GM23338 (cell line): ENCODE measurements at regions not wholly inside any gene's neighbourhood (a gene's known extent, or its start where the extent isn't known, plus 50 kb on each side); places are given as distances from the start of the nearest gene placed in this dataset.

Experiments
- ATAC-seq: fragments of 200-7000 bp; cut with Tn5 transposase; 3 replicates; pipeline ENCODE4 v1.9.1; 2020
- DNase-seq: peaks from one replicate; pipeline ENCODE4 v3.0.0-alpha.2; 2015; ENCODE audit warnings: low spot score
- H2AFZ ChIP-seq: fragments of 200-600 bp; sonication (generic); 2 replicates; pipeline ENCODE4 v1.8.0; 2016; ENCODE audit warnings: antibody characterized with exemption, mild to moderate bottlenecking, moderate library complexity
- H3F3A ChIP-seq: fragments of 200-600 bp; sonication (generic); replicated peaks from 2 replicates; pipeline ENCODE4 v1.8.0; 2017; ENCODE audit warnings: antibody characterized with exemption, mixed run types, low read depth
- H3K27ac ChIP-seq: fragments of 200-600 bp; sonication (generic); 2 replicates; pipeline ENCODE4 v1.6.1; 2016; ENCODE audit warnings: low read depth
- H3K27me3 ChIP-seq: fragments of 200-600 bp; sonication (generic); 2 replicates; pipeline ENCODE4 v1.8.0; 2016; ENCODE audit warnings: mild to moderate bottlenecking, mixed run types, moderate library complexity; ENCODE audit not compliant: insufficient read depth
- H3K36me3 ChIP-seq: fragments of 200-600 bp; sonication (generic); 2 replicates; pipeline ENCODE4 v1.8.0; 2016; ENCODE audit warnings: mild to moderate bottlenecking; ENCODE audit not compliant: insufficient read depth
- H3K4me1 ChIP-seq: fragments of 200-600 bp; sonication (generic); 2 replicates; pipeline ENCODE4 v1.8.0; 2016; ENCODE audit warnings: mild to moderate bottlenecking, moderate library complexity; ENCODE audit not compliant: insufficient read depth
- H3K4me2 ChIP-seq: fragments of 200-600 bp; sonication (generic); 2 replicates; pipeline ENCODE4 v1.7.1; 2017; ENCODE audit warnings: mixed run types
- H3K4me3 ChIP-seq: fragments of 200-600 bp; sonication (generic); 2 replicates; pipeline ENCODE4 v1.6.1; 2016; ENCODE audit warnings: mixed run types
- H3K79me2 ChIP-seq: fragments of 200-600 bp; sonication (generic); replicated peaks from 2 replicates; pipeline ENCODE4 v1.8.0; 2017; ENCODE audit warnings: mild to moderate bottlenecking; ENCODE audit not compliant: insufficient read depth
- H3K9me2 ChIP-seq: fragments of 200-600 bp; sonication (generic); 2 replicates; pipeline ENCODE4 v1.8.0; 2017; ENCODE audit not compliant: insufficient read depth
- H4K20me1 ChIP-seq: fragments of 200-600 bp; sonication (generic); replicated peaks from 2 replicates; pipeline ENCODE4 v1.8.0; 2017; ENCODE audit warnings: mild to moderate bottlenecking; ENCODE audit not compliant: insufficient read depth
- H3K27ac Mint-ChIP-seq: 2 replicates; pipeline ENCODE4 v1.8.0; 2020; ENCODE audit warnings: inconsistent platforms, mild to moderate bottlenecking, moderate library complexity, mixed read lengths
- H3K27me3 Mint-ChIP-seq: 3 replicates; pipeline ENCODE4 v1.8.0; 2022; ENCODE audit warnings: low read depth, mild to moderate bottlenecking, moderate library complexity, mixed read lengths, inconsistent platforms; ENCODE audit not compliant: insufficient read depth, poor library complexity
- H3K36me3 Mint-ChIP-seq: 3 replicates; pipeline ENCODE4 v1.8.0; 2021; ENCODE audit warnings: low read depth, mild to moderate bottlenecking, inconsistent platforms, moderate library complexity, mixed read lengths
- H3K4me1 Mint-ChIP-seq: 3 replicates; pipeline ENCODE4 v1.8.0; 2020; ENCODE audit warnings: mild to moderate bottlenecking, inconsistent platforms, mixed read lengths
- H3K4me3 Mint-ChIP-seq: 3 replicates; pipeline ENCODE4 v1.8.0; 2021; ENCODE audit warnings: moderate library complexity, mild to moderate bottlenecking, inconsistent platforms, mixed read lengths
- H3K9me3 Mint-ChIP-seq: 3 replicates; pipeline ENCODE4 v1.8.0; 2020; ENCODE audit warnings: moderate library complexity, mild to moderate bottlenecking, inconsistent platforms, mixed read lengths
- ETS1 ChIP-seq: IDR thresholded peaks from 2 replicates; pipeline ENCODE4 v1.6.1; 2016; ENCODE audit warnings: antibody characterized with exemption
- EZH2phosphoT487 ChIP-seq: fragments of 200-600 bp; sonication (generic); IDR thresholded peaks from one replicate; pipeline ENCODE4 v1.8.1; 2018; ENCODE audit warnings: antibody characterized with exemption; ENCODE audit not compliant: unreplicated experiment
- JUNB ChIP-seq: IDR thresholded peaks from one replicate; pipeline ENCODE4 v1.6.1; 2016; ENCODE audit warnings: antibody characterized with exemption; ENCODE audit not compliant: unreplicated experiment
- STAT1 ChIP-seq: IDR thresholded peaks from one replicate; pipeline ENCODE4 v1.6.1; 2016; ENCODE audit warnings: antibody characterized with exemption; ENCODE audit not compliant: unreplicated experiment
- ZNF114 ChIP-seq: fragments of 250-450 bp; sonication (Bioruptor Pico); IDR thresholded peaks from 2 replicates; pipeline ENCODE4 v1.5.0; 2020; ENCODE audit warnings: mild to moderate bottlenecking, moderate library complexity
- ZNF331 ChIP-seq: fragments of 250-450 bp; sonication (Bioruptor Pico); IDR thresholded peaks from 2 replicates; pipeline ENCODE4 v1.5.0; 2020; ENCODE audit warnings: low read depth, mild to moderate bottlenecking, moderate library complexity
- TF ChIP-seq, protein P1 (sequence below): IDR thresholded peaks from one replicate; pipeline ENCODE4 v1.6.1; 2018; ENCODE audit warnings: antibody characterized with exemption; ENCODE audit not compliant: unreplicated experiment

GRCh38 chr2:186345745-186346144 is 140.3 kb upstream of the ZC3H15 start (continued):
- TF ChIP-seq, protein P1, sequence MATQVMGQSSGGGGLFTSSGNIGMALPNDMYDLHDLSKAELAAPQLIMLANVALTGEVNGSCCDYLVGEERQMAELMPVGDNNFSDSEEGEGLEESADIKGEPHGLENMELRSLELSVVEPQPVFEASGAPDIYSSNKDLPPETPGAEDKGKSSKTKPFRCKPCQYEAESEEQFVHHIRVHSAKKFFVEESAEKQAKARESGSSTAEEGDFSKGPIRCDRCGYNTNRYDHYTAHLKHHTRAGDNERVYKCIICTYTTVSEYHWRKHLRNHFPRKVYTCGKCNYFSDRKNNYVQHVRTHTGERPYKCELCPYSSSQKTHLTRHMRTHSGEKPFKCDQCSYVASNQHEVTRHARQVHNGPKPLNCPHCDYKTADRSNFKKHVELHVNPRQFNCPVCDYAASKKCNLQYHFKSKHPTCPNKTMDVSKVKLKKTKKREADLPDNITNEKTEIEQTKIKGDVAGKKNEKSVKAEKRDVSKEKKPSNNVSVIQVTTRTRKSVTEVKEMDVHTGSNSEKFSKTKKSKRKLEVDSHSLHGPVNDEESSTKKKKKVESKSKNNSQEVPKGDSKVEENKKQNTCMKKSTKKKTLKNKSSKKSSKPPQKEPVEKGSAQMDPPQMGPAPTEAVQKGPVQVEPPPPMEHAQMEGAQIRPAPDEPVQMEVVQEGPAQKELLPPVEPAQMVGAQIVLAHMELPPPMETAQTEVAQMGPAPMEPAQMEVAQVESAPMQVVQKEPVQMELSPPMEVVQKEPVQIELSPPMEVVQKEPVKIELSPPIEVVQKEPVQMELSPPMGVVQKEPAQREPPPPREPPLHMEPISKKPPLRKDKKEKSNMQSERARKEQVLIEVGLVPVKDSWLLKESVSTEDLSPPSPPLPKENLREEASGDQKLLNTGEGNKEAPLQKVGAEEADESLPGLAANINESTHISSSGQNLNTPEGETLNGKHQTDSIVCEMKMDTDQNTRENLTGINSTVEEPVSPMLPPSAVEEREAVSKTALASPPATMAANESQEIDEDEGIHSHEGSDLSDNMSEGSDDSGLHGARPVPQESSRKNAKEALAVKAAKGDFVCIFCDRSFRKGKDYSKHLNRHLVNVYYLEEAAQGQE = no peak
- TF ChIP-seq ZNF114 (CRISPR knock-in tag) = no peak

DNA sequence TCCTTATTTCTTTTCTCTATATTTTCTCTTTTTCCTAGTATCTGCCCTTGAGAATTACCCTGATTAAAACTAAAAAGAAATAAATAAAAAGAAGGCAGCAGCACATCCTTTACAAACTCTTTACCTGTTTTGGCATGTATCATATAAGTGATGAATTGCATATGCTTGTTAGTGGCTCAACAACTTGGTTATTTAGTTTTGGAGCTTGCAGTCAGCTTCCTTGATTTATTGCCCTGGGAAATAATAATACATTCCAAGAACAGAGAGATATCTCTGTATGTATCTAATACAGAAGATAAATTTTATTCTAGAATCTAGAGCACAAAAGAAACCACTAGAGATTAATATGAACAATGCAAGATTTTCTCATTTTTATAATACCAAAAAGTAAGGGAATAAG is 139.8 kb upstream of the ZC3H15 start:
- no peak overlapping the region for H3K27ac ChIP-seq
- ATAC-seq (no peak), DNase-seq (no peak)
- H3K4me3 Mint-ChIP-seq = no peak overlapping the region
- H3K9me2 ChIP-seq = no peaks in the 10 kb centered on the region
- H3K4me1 ChIP-seq = no peaks in the 10 kb centered on the region
- no peaks in the 10 kb centered on the region for H3F3A ChIP-seq
- H3K9me3 Mint-ChIP-seq = no peaks in the 10 kb centered on the region
- H2AFZ ChIP-seq = no peak overlapping the region
- no peaks in the 10 kb centered on the region for H3K27me3 ChIP-seq
- TF ChIP-seq ETS1 = no peak
- TF ChIP-seq, protein P1 = no peak
- TF ChIP-seq ZNF331 (CRISPR knock-in tag) = no peak
- TF ChIP-seq EZH2phosphoT487 = no peak
- TF ChIP-seq STAT1 = no peak
- TF ChIP-seq JUNB = no peak
- no peak for TF ChIP-seq ZNF114 (CRISPR knock-in tag)
- H3K79me2 ChIP-seq = no peaks in the 10 kb centered on the region
- no peaks in the 10 kb centered on the region for H3K36me3 Mint-ChIP-seq
- H3K4me3 ChIP-seq = no peak overlapping the region
- H3K4me1 Mint-ChIP-seq = peaks cover 6% of the 10 kb centered on the region; the same call in 2 of the 3 replicates
- H4K20me1 ChIP-seq = no peaks in the 10 kb centered on the region
- no peak overlapping the region for H3K27ac Mint-ChIP-seq
- no peaks in the 10 kb centered on the region for H3K27me3 Mint-ChIP-seq
- H3K4me2 ChIP-seq = no peak overlapping the region
- no peaks in the 10 kb centered on the region for H3K36me3 ChIP-seq
